GM18502 (cell line): ENCODE measurements at regions not wholly inside any gene's neighbourhood (a gene's known extent, or its start where the extent isn't known, plus 50 kb on each side); places are given as distances from the start of the nearest gene placed in this dataset.

Experiments
- ATAC-seq: cut with Tn5 transposase; IDR thresholded peaks from one replicate; pipeline ENCODE4 v1.9.1; 2021; ENCODE audit warnings: mild to moderate bottlenecking; ENCODE audit not compliant: unreplicated experiment, poor library complexity

DNA sequence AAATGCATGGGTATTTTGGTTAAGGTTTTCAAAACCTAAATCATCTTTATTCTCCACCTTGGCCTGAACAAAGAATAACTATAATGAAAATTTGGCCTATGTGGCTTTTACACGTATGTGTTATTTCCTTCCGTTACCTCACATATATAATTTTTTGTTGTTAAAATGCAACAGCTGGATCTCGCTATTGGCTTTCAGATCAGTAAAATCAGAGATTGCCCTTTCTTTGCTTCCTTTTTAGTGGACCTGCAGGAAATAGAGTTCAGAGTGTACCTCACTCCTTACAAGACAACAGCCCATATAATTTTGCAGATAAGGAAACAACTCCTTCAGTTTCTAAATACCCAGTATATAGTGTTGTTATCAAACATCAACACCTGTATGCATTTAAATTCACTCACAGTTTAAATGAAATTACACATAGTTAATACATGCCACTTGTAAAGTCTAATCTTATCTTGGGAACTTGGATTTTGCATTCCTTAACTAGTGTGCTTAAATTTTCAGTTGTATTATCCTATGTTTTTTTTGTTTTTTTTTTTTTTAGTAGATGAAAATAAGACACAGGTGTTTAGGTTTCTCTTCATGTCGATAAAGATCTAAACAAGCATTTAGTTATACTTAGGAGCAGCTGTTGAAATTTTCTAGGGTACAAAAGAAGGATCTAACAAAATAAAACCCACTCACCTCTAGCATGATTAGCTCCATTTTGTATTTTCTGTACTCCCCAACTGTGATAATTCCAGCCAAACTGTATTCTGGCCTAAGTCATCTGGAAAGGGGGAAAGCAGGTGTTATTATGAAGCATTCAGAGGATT lies 96.2 kb upstream of the SPRY1 start:
- ATAC-seq = no peak

- no peak for ATAC-seq
Observed at GRCh38 chr4:123301923-123302322, 94.7 kb upstream of the SPRY1 start.

- peak; percentile 95 for ATAC-seq
Observed at GRCh38 chr4:123304151-123304964, 92.2 kb upstream of the SPRY1 start.

DNA sequence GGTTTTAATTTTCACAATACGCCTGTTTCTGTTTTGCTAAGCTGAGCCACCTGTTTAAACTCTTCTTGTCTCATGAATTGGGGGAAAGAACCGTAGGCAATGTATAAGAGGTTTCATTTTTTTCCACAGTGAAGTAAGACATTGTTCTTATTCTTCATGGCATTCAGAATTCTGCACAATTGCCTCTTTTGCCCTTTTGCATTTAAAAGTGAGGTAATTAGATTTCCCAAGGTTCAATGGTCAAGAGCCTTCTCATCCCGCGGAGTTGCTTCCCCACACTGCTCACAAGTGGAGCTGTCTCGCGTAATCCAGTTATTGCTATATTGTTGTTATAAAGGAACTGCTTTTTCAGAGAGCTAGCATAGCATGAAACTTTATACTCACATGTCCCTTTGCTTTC lies 90.9 kb upstream of the SPRY1 start:
- no peak for ATAC-seq

GRCh38 chr4:123306769-123307168 lies 89.8 kb upstream of the SPRY1 start:
- ATAC-seq = no peak

GRCh38 chr4:123308667-123309066 lies 87.9 kb upstream of the SPRY1 start:
- no peak for ATAC-seq

DNA sequence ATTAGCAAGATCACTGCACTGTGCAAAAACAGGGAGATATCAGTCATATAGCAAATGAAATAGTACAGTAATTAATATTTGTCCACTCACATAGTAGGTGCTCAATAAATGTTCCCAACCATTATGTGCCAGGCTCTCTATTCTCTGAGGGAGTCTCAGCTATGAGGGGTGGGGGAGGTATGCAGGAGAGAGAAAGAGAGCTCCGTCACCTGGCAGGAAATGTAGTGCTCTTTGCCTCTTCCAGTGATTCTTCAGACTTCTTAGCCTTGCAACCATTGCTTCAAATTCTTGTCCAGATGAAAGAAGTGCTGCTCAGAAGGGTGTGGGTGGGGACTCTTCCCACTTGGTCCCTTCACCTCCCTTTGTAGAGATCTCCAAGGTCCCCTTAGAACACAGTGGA lies 84.5 kb upstream of the SPRY1 start:
- no peak for ATAC-seq

DNA sequence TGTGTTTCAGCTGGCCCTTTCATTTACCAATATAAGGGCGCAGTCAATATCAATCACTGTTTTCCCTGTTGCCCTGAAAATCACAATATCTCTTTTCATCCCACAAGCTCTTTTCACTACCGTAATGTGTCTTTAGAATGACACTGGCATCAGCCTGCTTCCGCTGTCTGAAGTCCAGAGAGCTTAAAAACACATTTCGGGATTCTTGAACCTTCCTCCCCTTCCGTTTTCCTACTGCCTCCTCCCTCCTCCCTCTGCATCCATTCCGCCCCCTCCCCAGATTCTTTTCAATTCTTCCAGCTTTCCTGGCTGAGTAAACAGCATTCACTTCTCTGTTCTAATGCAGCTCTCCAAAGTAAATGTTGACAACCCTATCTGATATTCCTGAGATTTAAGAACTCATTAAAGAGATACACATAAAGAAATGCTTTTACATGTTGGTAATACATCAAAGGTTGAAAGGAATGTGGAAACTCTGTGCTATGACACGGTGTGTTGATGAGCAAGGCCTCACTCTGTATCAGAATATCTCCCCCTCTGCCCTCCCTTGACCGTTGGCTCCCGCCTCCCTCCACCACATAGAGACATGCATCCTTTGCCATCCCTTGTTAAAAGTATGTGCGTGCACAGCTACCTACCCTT lies 83.5 kb upstream of the SPRY1 start:
- ATAC-seq = no peak

DNA sequence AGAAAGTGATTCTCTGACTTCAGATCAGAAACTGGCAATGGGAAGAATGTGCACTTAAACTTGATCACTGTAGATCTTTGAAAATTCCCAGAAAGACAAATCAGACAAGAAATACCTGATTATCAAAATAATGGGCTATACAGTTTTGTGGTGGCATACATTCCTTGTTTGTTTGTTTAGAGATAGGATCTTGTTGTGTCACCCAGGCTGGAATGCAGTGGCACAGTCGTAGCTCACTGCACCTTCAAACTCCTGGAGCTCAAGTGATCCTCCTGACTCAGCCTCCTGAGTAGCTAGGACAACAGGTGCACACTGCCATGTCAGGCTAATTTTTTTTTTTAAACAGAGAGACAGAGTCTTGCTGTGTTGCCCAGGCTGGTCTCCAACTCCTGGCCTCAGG lies 81.0 kb upstream of the SPRY1 start:
- no peak for ATAC-seq

DNA sequence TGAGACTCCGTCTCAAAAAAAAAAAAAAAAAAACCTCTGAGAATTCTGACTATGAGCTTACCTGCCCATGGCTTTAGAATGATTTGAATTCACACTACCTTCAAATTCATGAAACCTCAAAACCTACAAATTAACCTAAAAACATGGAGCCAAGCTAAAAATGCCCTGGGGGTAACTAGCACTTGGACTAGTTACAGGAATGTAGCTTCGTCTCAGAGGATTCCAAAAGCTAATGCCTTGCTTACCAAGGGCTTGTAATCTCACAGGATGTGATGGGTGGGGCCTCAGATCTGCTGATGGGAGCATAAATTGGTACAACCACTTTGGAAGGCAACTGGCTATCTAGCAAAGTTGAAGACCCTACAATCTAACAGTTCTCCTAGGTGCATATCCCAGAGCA lies 79.4 kb upstream of the SPRY1 start:
- ATAC-seq = no peak

DNA sequence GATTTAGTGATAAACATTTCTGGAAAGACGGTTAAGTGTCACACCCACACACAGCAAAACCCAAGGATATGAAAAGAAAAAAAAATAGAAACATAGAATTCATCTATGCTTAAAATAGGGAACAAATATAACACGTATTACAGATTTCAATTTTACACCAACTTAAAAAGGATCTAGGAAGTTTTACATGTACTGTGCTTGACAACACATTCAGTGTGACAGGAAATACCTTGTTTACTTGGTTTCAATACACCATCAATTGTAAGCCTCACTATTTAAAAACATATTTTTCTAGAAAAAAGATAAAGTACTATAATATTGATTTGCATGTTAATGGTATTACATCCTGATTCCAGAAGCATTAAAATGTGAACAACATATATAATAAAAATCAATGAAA lies 77.0 kb upstream of the SPRY1 start:
- ATAC-seq = no peak

- ATAC-seq = no peak
Observed at GRCh38 chr4:123323998-123324397, 72.6 kb upstream of the SPRY1 start.

GRCh38 chr4:123325241-123325681 lies 71.3 kb upstream of the SPRY1 start:
- ATAC-seq = peak; percentile 98

GRCh38 chr4:123327346-123327745 lies 69.2 kb upstream of the SPRY1 start:
- ATAC-seq = no peak

GRCh38 chr4:123327846-123328429 lies 68.7 kb upstream of the SPRY1 start:
- ATAC-seq = no peak

- ATAC-seq = no peak
Observed at GRCh38 chr4:123338715-123339114, 57.9 kb upstream of the SPRY1 start.

GRCh38 chr4:123339507-123340380 lies 56.9 kb upstream of the SPRY1 start:
- ATAC-seq = no peak

DNA sequence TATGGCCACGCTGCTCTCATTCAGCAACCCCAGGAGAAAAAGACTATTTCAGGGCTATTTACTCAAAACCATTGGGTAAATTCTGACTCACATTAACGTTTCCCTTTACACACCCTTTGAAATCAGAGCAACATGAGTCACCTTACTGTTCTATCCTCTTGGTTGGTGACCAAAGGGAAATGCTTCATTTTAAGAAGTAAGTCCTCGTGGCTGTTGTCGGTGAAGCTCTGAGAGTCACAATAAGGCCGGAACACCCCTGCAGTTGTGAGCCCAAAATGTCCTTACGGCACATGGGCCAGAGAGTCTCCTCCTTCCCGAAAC lies 56.3 kb upstream of the SPRY1 start:
- ATAC-seq = no peak

GRCh38 chr4:123342498-123342897 lies 54.1 kb upstream of the SPRY1 start:
- ATAC-seq = no peak
